ENCODE measurements at regions not wholly inside any gene's neighbourhood (a gene's known extent, or its start where the extent isn't known, plus 50 kb on each side); places are given as distances from the start of the nearest gene placed in this dataset.

- H2BK120ac ChIP-seq (ENCODE audit: low read depth, low read length, poor library complexity, severe bottlenecking) = no peak overlapping the region
- H3K27me3 ChIP-seq (ENCODE audit: insufficient read depth, low read length) = no peaks in the 10 kb centered on the region
- H2BK12ac ChIP-seq (ENCODE audit: insufficient read length, low read depth, low read length) = no peak overlapping the region
- no peak overlapping the region for H4K5ac ChIP-seq (ENCODE audit: insufficient read length, low read depth, low read length)
- peaks cover 0 to 3% of the 10 kb centered on the region in 2 experiments; a peak in 1 of 5 replicates for H3K9me3 Mint-ChIP-seq
- H2BK5ac ChIP-seq (ENCODE audit: insufficient read length, low read length) = no peak overlapping the region
- H3K36me3 Mint-ChIP-seq (ENCODE audit: insufficient read depth in 1 of 3, low read depth in 3 of 3) = peaks cover 0 to 11% (median 0%) of the 10 kb centered on the region in 3 experiments; a peak in 1 of 7 replicates
- no peaks in the 10 kb centered on the region for H3K27me3 Mint-ChIP-seq (ENCODE audit: low read depth)
- H2BK15ac ChIP-seq (ENCODE audit: low read depth, low read length) = no peak overlapping the region
- no peak overlapping the region for H3K4me3 Mint-ChIP-seq
- no peak overlapping the region for H3K4ac ChIP-seq (ENCODE audit: low read depth, low read length)
- H3K79me1 ChIP-seq (ENCODE audit: insufficient read depth, low read depth, low read length, poor library complexity, severe bottlenecking) = no peaks in the 10 kb centered on the region
- H3T11ph ChIP-seq (ENCODE audit: low read length) = no peak overlapping the region
- no peaks in the 10 kb centered on the region for H3K4me1 ChIP-seq (ENCODE audit: insufficient read depth, low read length)
- H3K9me3 ChIP-seq (ENCODE audit: control insufficient read depth, low read depth, low read length) = no peaks in the 10 kb centered on the region
- H3K14ac ChIP-seq (ENCODE audit: insufficient read depth, low read length) = no peak overlapping the region
- no peak overlapping the region for H3K4me2 ChIP-seq (ENCODE audit: insufficient read depth, insufficient read length, low read length)
- no peak overlapping the region for H2AK5ac ChIP-seq (ENCODE audit: insufficient read length, low read length)
- H3K79me2 ChIP-seq (ENCODE audit: insufficient read depth, low read length) = no peaks in the 10 kb centered on the region
- DNase-seq = no peak
- TF ChIP-seq CTCF (conservative IDR thresholded peaks at IDR 0.05) = no peak
- no peak overlapping the region for H3K9ac ChIP-seq (ENCODE audit: extremely low read depth, insufficient read length, low read length)
- H3K27ac ChIP-seq (ENCODE audit: insufficient read length, low read depth, low read length) = no peak overlapping the region
- no peak overlapping the region for H3K27ac Mint-ChIP-seq
- H3K4me1 Mint-ChIP-seq = no peaks in the 10 kb centered on the region
- H2AFZ ChIP-seq (ENCODE audit: low read length) = no peak overlapping the region
- H2BK20ac ChIP-seq (ENCODE audit: low read depth, low read length, poor library complexity, severe bottlenecking) = no peak overlapping the region
- no peaks in the 10 kb centered on the region for H3K23me2 ChIP-seq (ENCODE audit: insufficient read length, low read depth, low read length, poor library complexity, severe bottlenecking)
- H3K23ac ChIP-seq (ENCODE audit: insufficient read length, low read depth, low read length) = no peak overlapping the region
- H3K56ac ChIP-seq (ENCODE audit: insufficient read length, low read depth, low read length) = no peak overlapping the region
- H4K8ac ChIP-seq (replicated peaks; ENCODE audit: insufficient read length, low read depth, low read length) = no peak overlapping the region
- H3K18ac ChIP-seq (ENCODE audit: insufficient read length, low read depth, low read length) = no peak overlapping the region
- no peak overlapping the region for H4K91ac ChIP-seq (ENCODE audit: insufficient read length, low read depth, low read length)
- no peaks in the 10 kb centered on the region for H4K20me1 ChIP-seq (ENCODE audit: control insufficient read depth, insufficient read depth, insufficient read length)
- no CpG with 5 or more reads among the region's 1 CpG for WGBS (ENCODE audit: extremely low coverage, insufficient read length, low lambda C conversion rate)
Observed at GRCh38 chr2:145221516-145221915, 701.6 kb upstream of the ZEB2 start.
